Fibroblast of villous mesenchyme (primary cell): ENCODE measurements at regions not wholly inside any gene's neighbourhood (a gene's known extent, or its start where the extent isn't known, plus 50 kb on each side); places are given as distances from the start of the nearest gene placed in this dataset.

Source experiments
- DNase-seq: peaks from one replicate; pipeline ENCODE4 v3.0.0-alpha.2; 2010; ENCODE audit warnings: low read depth
- H3K4me3 ChIP-seq: 2 replicates; pipeline ENCODE4 v1.5.1; 2011; ENCODE audit warnings: low read depth, mild to moderate bottlenecking, low read length
- CTCF ChIP-seq: IDR thresholded peaks from 2 replicates; pipeline ENCODE4 v1.5.1; 2012; ENCODE audit warnings: low read depth, mild to moderate bottlenecking, low read length; ENCODE audit not compliant: insufficient read depth

GRCh38 chr4:123843137-123843536 is 446.5 kb downstream of the SPRY1 start:
- no peak for DNase-seq
- no peak overlapping the region for H3K4me3 ChIP-seq
- TF ChIP-seq CTCF: no peak

- TF ChIP-seq CTCF: no peak
- no peak overlapping the region for H3K4me3 ChIP-seq
- DNase-seq: no peak
These were observed 447.8 kb downstream of the SPRY1 start for GRCh38 chr4:123844374-123844773.

- no peak for DNase-seq
- H3K4me3 ChIP-seq: no peak overlapping the region
- TF ChIP-seq CTCF: no peak
These were observed 449.5 kb downstream of the SPRY1 start for GRCh38 chr4:123846092-123846491.

GRCh38 chr4:123846561-123846960 is 450.0 kb downstream of the SPRY1 start:
- no peak overlapping the region for H3K4me3 ChIP-seq
- no peak for DNase-seq
- no peak for TF ChIP-seq CTCF

- H3K4me3 ChIP-seq: no peak overlapping the region
- TF ChIP-seq CTCF: no peak
- peak; percentile 61 for DNase-seq
These were observed 452.0 kb downstream of the SPRY1 start for GRCh38 chr4:123848606-123849005.

- H3K4me3 ChIP-seq: no peak overlapping the region
- DNase-seq: peak; percentile 74
- no peak for TF ChIP-seq CTCF
These were observed 452.9 kb downstream of the SPRY1 start for GRCh38 chr4:123849495-123849894.

- DNase-seq: no peak
- H3K4me3 ChIP-seq: no peak overlapping the region
- no peak for TF ChIP-seq CTCF
These were observed 454.9 kb downstream of the SPRY1 start for GRCh38 chr4:123851521-123851920.
